ENCODE measurements at regions not wholly inside any gene's neighbourhood (a gene's known extent, or its start where the extent isn't known, plus 50 kb on each side); places are given as distances from the start of the nearest gene placed in this dataset.

DNA sequence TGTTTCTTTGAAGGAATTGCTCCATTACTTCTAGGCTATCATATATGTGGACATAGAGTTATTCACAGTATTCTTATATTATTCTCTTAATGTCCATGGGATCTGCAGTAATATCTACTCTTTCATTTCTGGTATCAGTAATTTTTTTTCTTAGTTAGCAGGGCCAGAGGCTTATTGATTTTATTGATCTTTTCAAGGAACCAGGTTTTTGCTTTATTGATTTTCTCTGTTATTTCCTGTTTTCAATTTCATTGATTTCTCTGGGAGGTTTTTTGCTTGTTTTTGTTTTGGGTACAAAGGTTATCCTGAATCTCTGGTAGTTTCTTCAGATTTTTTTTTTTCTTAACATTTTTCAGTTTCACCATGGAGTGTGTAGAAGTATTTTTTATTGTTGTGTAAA is 60.1 kb upstream of the AP4E1 start:
- TF ChIP-seq ZNF266 (tag by site-specific recombination; IDR thresholded peaks at IDR 0.05; ENCODE audit: low read depth), result no peak
- TF ChIP-seq, protein P1, sequence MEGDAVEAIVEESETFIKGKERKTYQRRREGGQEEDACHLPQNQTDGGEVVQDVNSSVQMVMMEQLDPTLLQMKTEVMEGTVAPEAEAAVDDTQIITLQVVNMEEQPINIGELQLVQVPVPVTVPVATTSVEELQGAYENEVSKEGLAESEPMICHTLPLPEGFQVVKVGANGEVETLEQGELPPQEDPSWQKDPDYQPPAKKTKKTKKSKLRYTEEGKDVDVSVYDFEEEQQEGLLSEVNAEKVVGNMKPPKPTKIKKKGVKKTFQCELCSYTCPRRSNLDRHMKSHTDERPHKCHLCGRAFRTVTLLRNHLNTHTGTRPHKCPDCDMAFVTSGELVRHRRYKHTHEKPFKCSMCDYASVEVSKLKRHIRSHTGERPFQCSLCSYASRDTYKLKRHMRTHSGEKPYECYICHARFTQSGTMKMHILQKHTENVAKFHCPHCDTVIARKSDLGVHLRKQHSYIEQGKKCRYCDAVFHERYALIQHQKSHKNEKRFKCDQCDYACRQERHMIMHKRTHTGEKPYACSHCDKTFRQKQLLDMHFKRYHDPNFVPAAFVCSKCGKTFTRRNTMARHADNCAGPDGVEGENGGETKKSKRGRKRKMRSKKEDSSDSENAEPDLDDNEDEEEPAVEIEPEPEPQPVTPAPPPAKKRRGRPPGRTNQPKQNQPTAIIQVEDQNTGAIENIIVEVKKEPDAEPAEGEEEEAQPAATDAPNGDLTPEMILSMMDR (tag by site-specific recombination; IDR thresholded peaks at IDR 0.05), result no peak
- TF ChIP-seq MEIS1 (CRISPR knock-in tag; IDR thresholded peaks at IDR 0.05; ENCODE audit: borderline replicate concordance), result no peak
- no peak for TF ChIP-seq MYNN (tag by site-specific recombination; IDR thresholded peaks at IDR 0.05; ENCODE audit: borderline replicate concordance)
- TF ChIP-seq, protein P2, sequence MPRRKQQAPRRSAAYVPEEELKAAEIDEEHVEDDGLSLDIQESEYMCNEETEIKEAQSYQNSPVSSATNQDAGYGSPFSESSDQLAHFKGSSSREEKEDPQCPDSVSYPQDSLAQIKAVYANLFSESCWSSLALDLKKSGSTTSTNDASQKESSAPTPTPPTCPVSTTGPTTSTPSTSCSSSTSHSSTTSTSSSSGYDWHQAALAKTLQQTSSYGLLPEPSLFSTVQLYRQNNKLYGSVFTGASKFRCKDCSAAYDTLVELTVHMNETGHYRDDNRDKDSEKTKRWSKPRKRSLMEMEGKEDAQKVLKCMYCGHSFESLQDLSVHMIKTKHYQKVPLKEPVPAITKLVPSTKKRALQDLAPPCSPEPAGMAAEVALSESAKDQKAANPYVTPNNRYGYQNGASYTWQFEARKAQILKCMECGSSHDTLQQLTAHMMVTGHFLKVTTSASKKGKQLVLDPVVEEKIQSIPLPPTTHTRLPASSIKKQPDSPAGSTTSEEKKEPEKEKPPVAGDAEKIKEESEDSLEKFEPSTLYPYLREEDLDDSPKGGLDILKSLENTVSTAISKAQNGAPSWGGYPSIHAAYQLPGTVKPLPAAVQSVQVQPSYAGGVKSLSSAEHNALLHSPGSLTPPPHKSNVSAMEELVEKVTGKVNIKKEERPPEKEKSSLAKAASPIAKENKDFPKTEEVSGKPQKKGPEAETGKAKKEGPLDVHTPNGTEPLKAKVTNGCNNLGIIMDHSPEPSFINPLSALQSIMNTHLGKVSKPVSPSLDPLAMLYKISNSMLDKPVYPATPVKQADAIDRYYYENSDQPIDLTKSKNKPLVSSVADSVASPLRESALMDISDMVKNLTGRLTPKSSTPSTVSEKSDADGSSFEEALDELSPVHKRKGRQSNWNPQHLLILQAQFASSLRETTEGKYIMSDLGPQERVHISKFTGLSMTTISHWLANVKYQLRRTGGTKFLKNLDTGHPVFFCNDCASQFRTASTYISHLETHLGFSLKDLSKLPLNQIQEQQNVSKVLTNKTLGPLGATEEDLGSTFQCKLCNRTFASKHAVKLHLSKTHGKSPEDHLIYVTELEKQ (tag by site-specific recombination; IDR thresholded peaks at IDR 0.05; ENCODE audit: borderline replicate concordance), result no peak

Measured in HEK293 (cell line).